ENCODE measurements at regions not wholly inside any gene's neighbourhood (a gene's known extent, or its start where the extent isn't known, plus 50 kb on each side); places are given as distances from the start of the nearest gene placed in this dataset.

GRCh38 chr3:178283561-178283960 is 252.7 kb upstream of the KCNMB2 start:
- TF ChIP-seq CTCF (conservative IDR thresholded peaks at IDR 0.05) (no peak), ZFX (IDR thresholded peaks at IDR 0.05) (no peak)
- H3K27ac ChIP-seq = no peak overlapping the region

- TF ChIP-seq CTCF (conservative IDR thresholded peaks at IDR 0.05) = no peak
- TF ChIP-seq ZFX (IDR thresholded peaks at IDR 0.05) = no peak
- H3K27ac ChIP-seq = no peak overlapping the region
Observed at GRCh38 chr3:178284181-178284580, 252.1 kb upstream of the KCNMB2 start.

GRCh38 chr3:178288074-178288473 is 248.2 kb upstream of the KCNMB2 start:
- no peak overlapping the region for H3K27ac ChIP-seq
- TF ChIP-seq CTCF (conservative IDR thresholded peaks at IDR 0.05) (no peak), ZFX (IDR thresholded peaks at IDR 0.05) (no peak)

- H3K27ac ChIP-seq = no peak overlapping the region
Observed at GRCh38 chr3:178289544-178290160, 246.6 kb upstream of the KCNMB2 start.

GRCh38 chr3:178291574-178292370 is 244.5 kb upstream of the KCNMB2 start:
- no peak overlapping the region for H3K27ac ChIP-seq
- TF ChIP-seq CTCF (conservative IDR thresholded peaks at IDR 0.05) = no peak
- TF ChIP-seq ZFX (IDR thresholded peaks at IDR 0.05) = no peak

More at GRCh38 chr3:178289544-178290160, 246.6 kb upstream of the KCNMB2 start:
- TF ChIP-seq ZFX (IDR thresholded peaks at IDR 0.05) (no peak), CTCF (conservative IDR thresholded peaks at IDR 0.05) (no peak)

GRCh38 chr3:178295292-178295912 is 240.8 kb upstream of the KCNMB2 start:
- no peak overlapping the region for H3K27ac ChIP-seq
- TF ChIP-seq ZFX (IDR thresholded peaks at IDR 0.05) (no peak), CTCF (conservative IDR thresholded peaks at IDR 0.05) (no peak)

GRCh38 chr3:178297199-178297598 is 239.0 kb upstream of the KCNMB2 start:
- H3K27ac ChIP-seq = no peak overlapping the region
- no peak for TF ChIP-seq CTCF (conservative IDR thresholded peaks at IDR 0.05)
- no peak for TF ChIP-seq ZFX (IDR thresholded peaks at IDR 0.05)

Data from C4-2B (cell line).